ENCODE measurements at regions not wholly inside any gene's neighbourhood (a gene's known extent, or its start where the extent isn't known, plus 50 kb on each side); places are given as distances from the start of the nearest gene placed in this dataset.

- DNase-seq: no peak
- peaks cover 4% of the 10 kb centered on the region for H3K4me1 Mint-ChIP-seq
- H3K27ac Mint-ChIP-seq: no peak overlapping the region
- H3K27me3 Mint-ChIP-seq (ENCODE audit: insufficient read depth): no peaks in the 10 kb centered on the region
- Histone ChIP-seq H3K27me3 (ENCODE audit: control insufficient read depth, insufficient read depth, low read length, poor library complexity, severe bottlenecking) (no peaks in the 10 kb centered on the region), H3K36me3 (ENCODE audit: control insufficient read depth, insufficient read depth, low read length) (no peaks in the 10 kb centered on the region), H3K9ac (ENCODE audit: extremely low read depth, low read length, poor library complexity, severe bottlenecking) (no peak overlapping the region), H3K4me1 (ENCODE audit: control insufficient read depth, insufficient read depth, low read length) (peaks cover 4% of the 10 kb centered on the region), H3K27ac (ENCODE audit: low read depth, low read length) (no peak overlapping the region), H3K4me3 (ENCODE audit: low read length) (no peak overlapping the region), H3K9me3 (ENCODE audit: control insufficient read depth, low read length) (peaks cover 2% of the 10 kb centered on the region)
- TF ChIP-seq CTCF (conservative IDR thresholded peaks at IDR 0.05): no peak
- H3K9me3 Mint-ChIP-seq: no peaks in the 10 kb centered on the region
- no peaks in the 10 kb centered on the region for H3K36me3 Mint-ChIP-seq (ENCODE audit: low read depth)
- 100% methylated on average over 1 of the region's 1 CpG for WGBS, 2 experiments (ENCODE audit: insufficient coverage in 1 of 2, insufficient read length in 1 of 2)
- no peak overlapping the region for H3K4me3 Mint-ChIP-seq
These were observed 92.5 kb upstream of the SLC35B3 start for GRCh38 chr6:8527818-8528217.

DNA sequence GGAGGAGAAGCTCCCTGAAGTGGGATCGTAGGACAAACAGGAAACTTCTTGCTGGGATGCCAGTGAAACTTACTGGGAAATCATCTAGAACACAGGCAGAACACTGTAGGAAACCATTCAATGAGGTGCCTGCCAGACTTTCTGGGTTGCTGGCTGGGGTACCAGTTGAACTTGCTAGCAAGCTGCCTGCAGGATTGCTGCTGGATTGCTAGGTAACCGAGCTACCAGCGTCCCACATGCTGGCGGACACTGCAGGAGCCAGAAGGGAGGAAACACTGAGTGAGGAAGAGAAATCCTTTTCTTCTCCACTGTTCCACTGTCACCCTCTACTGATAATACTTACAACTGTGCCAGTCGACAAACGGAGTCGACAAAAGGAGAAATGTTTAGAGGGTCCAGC lies 91.3 kb upstream of the SLC35B3 start:
- no peak overlapping the region for H3K4me3 Mint-ChIP-seq
- H3K27me3 Mint-ChIP-seq (ENCODE audit: insufficient read depth): no peaks in the 10 kb centered on the region
- Histone ChIP-seq H3K9me3 (ENCODE audit: control insufficient read depth, low read length) (no peaks in the 10 kb centered on the region), H3K27me3 (ENCODE audit: control insufficient read depth, insufficient read depth, low read length, poor library complexity, severe bottlenecking) (no peaks in the 10 kb centered on the region), H3K36me3 (ENCODE audit: control insufficient read depth, insufficient read depth, low read length) (no peaks in the 10 kb centered on the region), H3K4me3 (ENCODE audit: low read length) (no peak overlapping the region), H3K4me1 (ENCODE audit: control insufficient read depth, insufficient read depth, low read length) (peaks cover 4% of the 10 kb centered on the region), H3K27ac (ENCODE audit: low read depth, low read length) (no peak overlapping the region), H3K9ac (ENCODE audit: extremely low read depth, low read length, poor library complexity, severe bottlenecking) (peak overlapping the region; percentile 14)
- H3K9me3 Mint-ChIP-seq: peaks cover 8% of the 10 kb centered on the region
- DNase-seq: peak; percentile 53
- no peaks in the 10 kb centered on the region for H3K36me3 Mint-ChIP-seq (ENCODE audit: low read depth)
- no peak for TF ChIP-seq CTCF (conservative IDR thresholded peaks at IDR 0.05)
- WGBS, 2 experiments (ENCODE audit: insufficient coverage in 1 of 2, insufficient read length in 1 of 2): 84 to 93% methylated on average over 2 to 7 of the region's 7 CpGs
- H3K4me1 Mint-ChIP-seq: no peaks in the 10 kb centered on the region
- H3K27ac Mint-ChIP-seq: no peak overlapping the region

GRCh38 chr6:8525370-8525769 lies 90.0 kb upstream of the SLC35B3 start:
- no peaks in the 10 kb centered on the region for H3K27me3 ChIP-seq (ENCODE audit: control insufficient read depth, insufficient read depth, low read length, poor library complexity, severe bottlenecking)
- Mint-ChIP-seq H3K4me1 (no peaks in the 10 kb centered on the region), H3K36me3 (ENCODE audit: low read depth) (no peaks in the 10 kb centered on the region)

More at GRCh38 chr6:8525370-8525769, 90.0 kb upstream of the SLC35B3 start:
- Mint-ChIP-seq H3K9me3 (peaks cover 10% of the 10 kb centered on the region), H3K4me3 (no peak overlapping the region), H3K27ac (no peak overlapping the region), H3K27me3 (ENCODE audit: insufficient read depth) (no peaks in the 10 kb centered on the region)
- WGBS, 2 experiments (ENCODE audit: insufficient coverage in 1 of 2, insufficient read length in 1 of 2): 80 to 100% methylated on average over 1 of the region's 1 CpG
- no peaks in the 10 kb centered on the region for H3K36me3 ChIP-seq (ENCODE audit: control insufficient read depth, insufficient read depth, low read length)
- no peak for TF ChIP-seq CTCF (conservative IDR thresholded peaks at IDR 0.05)
- peaks cover 4% of the 10 kb centered on the region for H3K4me1 ChIP-seq (ENCODE audit: control insufficient read depth, insufficient read depth, low read length)
- DNase-seq: no peak
- H3K9me3 ChIP-seq (ENCODE audit: control insufficient read depth, low read length): no peaks in the 10 kb centered on the region
- H3K9ac ChIP-seq (ENCODE audit: extremely low read depth, low read length, poor library complexity, severe bottlenecking): no peak overlapping the region
- no peak overlapping the region for H3K4me3 ChIP-seq (ENCODE audit: low read length)
- H3K27ac ChIP-seq (ENCODE audit: low read depth, low read length): no peak overlapping the region

Measured in endodermal cell (in vitro differentiated cells).